Loucy (cell line): ENCODE measurements at regions not wholly inside any gene's neighbourhood (a gene's known extent, or its start where the extent isn't known, plus 50 kb on each side); places are given as distances from the start of the nearest gene placed in this dataset.

Experiments
- CTCF ChIP-seq: fragments of 200-600 bp; sonication (generic); conservative IDR thresholded peaks from 2 replicates; pipeline ENCODE4 v1.5.1; 2014; ENCODE audit warnings: mild to moderate bottlenecking, antibody characterized with exemption, low read length
- EZH2phosphoT487 ChIP-seq: fragments of 200-600 bp; IDR thresholded peaks from 2 replicates; pipeline ENCODE4 v1.6.1; 2018; ENCODE audit warnings: antibody characterized with exemption, mild to moderate bottlenecking, moderate library complexity, borderline replicate concordance

- TF ChIP-seq CTCF (no peak), EZH2phosphoT487 (no peak)
Observed at GRCh38 chr9:88642336-88642735, 107.4 kb downstream of the NXNL2 start.
